OCI-LY7 (cell line): ENCODE measurements at regions not wholly inside any gene's neighbourhood (a gene's known extent, or its start where the extent isn't known, plus 50 kb on each side); places are given as distances from the start of the nearest gene placed in this dataset.

Source experiments
- EZH2phosphoT487 ChIP-seq: fragments of 200-600 bp; sonication (generic); IDR thresholded peaks from 2 replicates; pipeline ENCODE4 v1.6.1; 2018; ENCODE audit warnings: low read depth, borderline replicate concordance, mild to moderate bottlenecking, mixed run types, antibody characterized with exemption, low read length, moderate library complexity, mixed read lengths
- TF ChIP-seq, protein P1 (sequence below): fragments of 200-600 bp; sonication (generic); conservative IDR thresholded peaks from 2 replicates; pipeline ENCODE4 v1.5.1; 2014; ENCODE audit warnings: mild to moderate bottlenecking, antibody characterized with exemption, low read length, moderate library complexity, mixed read lengths

DNA sequence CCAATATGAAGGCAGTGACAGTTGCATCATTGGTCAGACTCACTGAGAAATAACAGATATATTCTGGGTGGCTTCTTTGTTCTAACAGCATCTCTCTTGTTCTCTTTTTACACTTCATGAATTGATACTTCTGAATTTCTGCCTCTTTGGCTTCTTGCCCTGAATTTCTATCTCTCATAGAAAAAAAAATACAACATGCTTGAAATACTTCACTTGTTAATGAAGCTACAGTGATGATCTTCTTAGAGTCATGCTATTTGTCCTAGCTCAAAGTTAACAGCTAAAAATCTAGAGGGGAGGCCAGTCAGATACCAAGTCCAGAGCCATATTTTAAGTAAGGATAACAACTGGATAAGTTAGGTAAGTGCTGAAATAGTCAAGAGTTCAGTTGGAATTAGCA lies 597.2 kb upstream of the AGTR1 start:
- TF ChIP-seq, protein P1, sequence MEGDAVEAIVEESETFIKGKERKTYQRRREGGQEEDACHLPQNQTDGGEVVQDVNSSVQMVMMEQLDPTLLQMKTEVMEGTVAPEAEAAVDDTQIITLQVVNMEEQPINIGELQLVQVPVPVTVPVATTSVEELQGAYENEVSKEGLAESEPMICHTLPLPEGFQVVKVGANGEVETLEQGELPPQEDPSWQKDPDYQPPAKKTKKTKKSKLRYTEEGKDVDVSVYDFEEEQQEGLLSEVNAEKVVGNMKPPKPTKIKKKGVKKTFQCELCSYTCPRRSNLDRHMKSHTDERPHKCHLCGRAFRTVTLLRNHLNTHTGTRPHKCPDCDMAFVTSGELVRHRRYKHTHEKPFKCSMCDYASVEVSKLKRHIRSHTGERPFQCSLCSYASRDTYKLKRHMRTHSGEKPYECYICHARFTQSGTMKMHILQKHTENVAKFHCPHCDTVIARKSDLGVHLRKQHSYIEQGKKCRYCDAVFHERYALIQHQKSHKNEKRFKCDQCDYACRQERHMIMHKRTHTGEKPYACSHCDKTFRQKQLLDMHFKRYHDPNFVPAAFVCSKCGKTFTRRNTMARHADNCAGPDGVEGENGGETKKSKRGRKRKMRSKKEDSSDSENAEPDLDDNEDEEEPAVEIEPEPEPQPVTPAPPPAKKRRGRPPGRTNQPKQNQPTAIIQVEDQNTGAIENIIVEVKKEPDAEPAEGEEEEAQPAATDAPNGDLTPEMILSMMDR = no peak
- TF ChIP-seq EZH2phosphoT487 = no peak
